ENCODE measurements at regions not wholly inside any gene's neighbourhood (a gene's known extent, or its start where the extent isn't known, plus 50 kb on each side); places are given as distances from the start of the nearest gene placed in this dataset.

GRCh38 chr1:57707631-57708030, 283.8 kb upstream of the DAB1 start:
- DNase-seq = no peak
- no peaks in the 10 kb centered on the region for H3K79me2 ChIP-seq (ENCODE audit: insufficient read depth)
- H3K9me2 ChIP-seq = no peaks in the 10 kb centered on the region
- H3K9ac ChIP-seq = no peak overlapping the region
- ChIA-PET CTCF (no interaction called here), POLR2A (no interaction called here)
- H3K4me3 ChIP-seq (ENCODE audit: low read depth in 2 of 2, low read length in 1 of 2) = no peak overlapping the region
- H3F3A ChIP-seq (replicated peaks; ENCODE audit: insufficient read depth) = no peaks in the 10 kb centered on the region
- no peak overlapping the region for H2AFZ ChIP-seq (ENCODE audit: low read depth)
- peaks cover 3 to 6% of the 10 kb centered on the region in 2 experiments; a peak in 3 of 4 replicates for H3K4me1 ChIP-seq (ENCODE audit: control insufficient read depth in 1 of 2, insufficient read depth in 2 of 2, low read depth in 1 of 2, low read length in 1 of 2)
- no peak overlapping the region for H3K27ac ChIP-seq (ENCODE audit: low read depth in 2 of 2, low read length in 1 of 2)
- H3K9me3 ChIP-seq = no peaks in the 10 kb centered on the region
- no peak overlapping the region for H3K4me2 ChIP-seq
- no peaks in the 10 kb centered on the region for H3K27me3 ChIP-seq (ENCODE audit: insufficient read depth)
- H3K36me3 ChIP-seq (replicated peaks in 1 of 2; ENCODE audit: control insufficient read depth in 1 of 2, insufficient read depth in 2 of 2, low read length in 1 of 2) = no peaks in the 10 kb centered on the region
- WGBS (ENCODE audit: low lambda C conversion rate) = 74% methylated on average over 1 of the region's 1 CpG
- no peaks in the 10 kb centered on the region for H4K20me1 ChIP-seq (ENCODE audit: insufficient read depth)
- no peak for TF ChIP-seq ELF1 (IDR thresholded peaks at IDR 0.05)
- peak; percentile 32; the same call in 1 of the 2 replicates for TF ChIP-seq RAD21 (IDR thresholded peaks at IDR 0.05; ENCODE audit: low read length)

- no peaks in the 10 kb centered on the region for H3K27me3 ChIP-seq (ENCODE audit: insufficient read depth)
- no peaks in the 10 kb centered on the region for H3K79me2 ChIP-seq (ENCODE audit: insufficient read depth)
- no peak for TF ChIP-seq FOXJ3 (CRISPR knock-in tag; IDR thresholded peaks at IDR 0.05)
- ChIA-PET POLR2A (no interaction called here), CTCF (interaction anchor here (0.6 to 1.0 kb wide), 2 partner anchors 21 to 27 kb away, joined by 3 to 5 read pairs; no protein-coding TSS in a partner anchor)
- no peak overlapping the region for H3K9ac ChIP-seq
- no peaks in the 10 kb centered on the region for H3K36me3 ChIP-seq (replicated peaks in 1 of 2; ENCODE audit: control insufficient read depth in 1 of 2, insufficient read depth in 2 of 2, low read length in 1 of 2)
- H3K9me3 ChIP-seq = no peaks in the 10 kb centered on the region
- H3K4me1 ChIP-seq (ENCODE audit: control insufficient read depth in 1 of 2, insufficient read depth in 2 of 2, low read depth in 1 of 2, low read length in 1 of 2) = no peaks in the 10 kb centered on the region; a peak in 1 of 4 replicates
- H4K20me1 ChIP-seq (ENCODE audit: insufficient read depth) = no peaks in the 10 kb centered on the region
- H3K4me2 ChIP-seq = no peak overlapping the region
- H2AFZ ChIP-seq (ENCODE audit: low read depth) = no peak overlapping the region
- no peak overlapping the region for H3K27ac ChIP-seq (ENCODE audit: low read depth in 2 of 2, low read length in 1 of 2)
- H3F3A ChIP-seq (replicated peaks; ENCODE audit: insufficient read depth) = no peaks in the 10 kb centered on the region
- no peaks in the 10 kb centered on the region for H3K9me2 ChIP-seq
- 42% methylated on average over 1 of the region's 1 CpG for WGBS (ENCODE audit: low lambda C conversion rate)
- H3K4me3 ChIP-seq (ENCODE audit: low read depth in 2 of 2, low read length in 1 of 2) = no peak overlapping the region
- no peak for DNase-seq
Observed at GRCh38 chr1:57704811-57705210, 281.0 kb upstream of the DAB1 start.

- H3K27me3 ChIP-seq (ENCODE audit: insufficient read depth) = no peaks in the 10 kb centered on the region
- CTCF ChIA-PET = interaction anchor here (1.0 kb wide), 1 partner anchor 20 kb away, joined by 5 read pairs; no protein-coding TSS in a partner anchor
- no peaks in the 10 kb centered on the region for H3K79me2 ChIP-seq (ENCODE audit: insufficient read depth)
- no peaks in the 10 kb centered on the region; a peak in 1 of 4 replicates for H3K4me1 ChIP-seq (ENCODE audit: control insufficient read depth in 1 of 2, insufficient read depth in 2 of 2, low read depth in 1 of 2, low read length in 1 of 2)
- no peaks in the 10 kb centered on the region for H3K9me3 ChIP-seq
- no peaks in the 10 kb centered on the region for H4K20me1 ChIP-seq (ENCODE audit: insufficient read depth)
- no peaks in the 10 kb centered on the region for H3K36me3 ChIP-seq (replicated peaks in 1 of 2; ENCODE audit: control insufficient read depth in 1 of 2, insufficient read depth in 2 of 2, low read length in 1 of 2)
- no peaks in the 10 kb centered on the region for H3K9me2 ChIP-seq
- TF ChIP-seq FOSL2 (IDR thresholded peaks at IDR 0.05; ENCODE audit: borderline replicate concordance, low read depth) (no peak), CHD2 (IDR thresholded peaks at IDR 0.05; ENCODE audit: low read length, partially characterized antibody) (no peak), GABPA (IDR thresholded peaks at IDR 0.05; ENCODE audit: low read depth) (no peak), EP300 (IDR thresholded peaks at IDR 0.05; ENCODE audit: borderline replicate concordance in 1 of 2, low read depth in 1 of 2, low read length in 1 of 2) (no peak), TAF1 (IDR thresholded peaks at IDR 0.05; ENCODE audit: borderline replicate concordance, low read depth, low read length) (no peak), YY1 (IDR thresholded peaks at IDR 0.05; ENCODE audit: low read depth) (no peak), RXRA (IDR thresholded peaks at IDR 0.05; ENCODE audit: borderline replicate concordance, low read depth) (no peak), GATA2 (CRISPR knock-in tag; IDR thresholded peaks at IDR 0.05) (no peak), MEF2A (IDR thresholded peaks at IDR 0.05; ENCODE audit: borderline replicate concordance, low read depth) (no peak), MXI1 (IDR thresholded peaks at IDR 0.05; ENCODE audit: low read depth, low read length) (no peak)
- POLR2A ChIA-PET = no interaction called here
- no peak overlapping the region for H3K9ac ChIP-seq
- H3K4me2 ChIP-seq = no peak overlapping the region
- H3F3A ChIP-seq (replicated peaks; ENCODE audit: insufficient read depth) = no peaks in the 10 kb centered on the region
- no peak overlapping the region for H3K4me3 ChIP-seq (ENCODE audit: low read depth in 2 of 2, low read length in 1 of 2)
- H3K27ac ChIP-seq (ENCODE audit: low read depth in 2 of 2, low read length in 1 of 2) = no peak overlapping the region
- no peak for DNase-seq
- no peak overlapping the region for H2AFZ ChIP-seq (ENCODE audit: low read depth)
Observed at GRCh38 chr1:57704231-57704630, 280.4 kb upstream of the DAB1 start.

All from SK-N-SH (cell line).